ENCODE measurements at regions not wholly inside any gene's neighbourhood (a gene's known extent, or its start where the extent isn't known, plus 50 kb on each side); places are given as distances from the start of the nearest gene placed in this dataset.

DNA sequence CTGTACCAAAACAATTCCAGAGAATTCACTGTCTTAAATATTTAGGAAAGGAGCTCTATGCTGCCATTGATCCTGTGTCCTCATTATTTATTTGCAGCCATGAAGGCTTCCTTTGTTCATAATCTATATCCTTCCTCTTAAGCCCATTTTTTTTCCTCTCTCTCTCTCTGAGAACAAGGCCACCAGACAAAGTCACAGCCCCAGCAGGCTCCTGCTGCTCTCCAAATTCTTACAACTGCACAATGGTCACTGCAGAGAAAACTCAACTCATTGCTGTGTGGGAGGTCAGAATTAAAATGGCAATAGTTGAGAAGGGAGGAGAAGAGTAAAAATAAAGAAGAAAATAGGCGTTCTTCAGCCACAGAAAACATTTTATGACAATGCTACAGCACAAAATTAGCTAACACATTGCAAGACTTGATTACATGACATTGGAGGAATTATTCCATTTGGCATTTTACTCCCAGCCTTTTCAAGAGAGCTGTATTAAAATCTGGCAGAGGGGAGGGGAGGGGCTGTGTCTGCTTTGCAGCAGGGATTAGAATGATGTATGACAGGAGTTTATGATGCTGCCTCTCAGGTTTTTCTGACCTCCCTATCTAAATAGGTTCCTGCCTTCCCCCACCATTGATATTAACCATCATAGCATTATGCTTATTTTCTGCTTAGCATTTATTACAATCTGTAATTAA is 399.7 kb upstream of the THBS1 start:
- in situ Hi-C loops (cut with HindIII; ENCODE audit: low pct_ligation_motif_present, low sequenced_read_pairs), result loop anchor here (25.0 kb wide), 1 partner anchor 181 kb away; no protein-coding TSS in a partner anchor
- Histone ChIP-seq H3K27ac (no peak overlapping the region), H3K27me3 (replicated peaks) (no peaks in the 10 kb centered on the region), H3K36me3 (replicated peaks) (no peaks in the 10 kb centered on the region), H3K4me3 (ENCODE audit: low read depth, low read length) (no peak overlapping the region)
- DNase-seq, result no peak
- TF ChIP-seq, protein P1, sequence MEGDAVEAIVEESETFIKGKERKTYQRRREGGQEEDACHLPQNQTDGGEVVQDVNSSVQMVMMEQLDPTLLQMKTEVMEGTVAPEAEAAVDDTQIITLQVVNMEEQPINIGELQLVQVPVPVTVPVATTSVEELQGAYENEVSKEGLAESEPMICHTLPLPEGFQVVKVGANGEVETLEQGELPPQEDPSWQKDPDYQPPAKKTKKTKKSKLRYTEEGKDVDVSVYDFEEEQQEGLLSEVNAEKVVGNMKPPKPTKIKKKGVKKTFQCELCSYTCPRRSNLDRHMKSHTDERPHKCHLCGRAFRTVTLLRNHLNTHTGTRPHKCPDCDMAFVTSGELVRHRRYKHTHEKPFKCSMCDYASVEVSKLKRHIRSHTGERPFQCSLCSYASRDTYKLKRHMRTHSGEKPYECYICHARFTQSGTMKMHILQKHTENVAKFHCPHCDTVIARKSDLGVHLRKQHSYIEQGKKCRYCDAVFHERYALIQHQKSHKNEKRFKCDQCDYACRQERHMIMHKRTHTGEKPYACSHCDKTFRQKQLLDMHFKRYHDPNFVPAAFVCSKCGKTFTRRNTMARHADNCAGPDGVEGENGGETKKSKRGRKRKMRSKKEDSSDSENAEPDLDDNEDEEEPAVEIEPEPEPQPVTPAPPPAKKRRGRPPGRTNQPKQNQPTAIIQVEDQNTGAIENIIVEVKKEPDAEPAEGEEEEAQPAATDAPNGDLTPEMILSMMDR (IDR thresholded peaks at IDR 0.05; ENCODE audit: low read depth, low read length, missing control alignments), result no peak

DNA sequence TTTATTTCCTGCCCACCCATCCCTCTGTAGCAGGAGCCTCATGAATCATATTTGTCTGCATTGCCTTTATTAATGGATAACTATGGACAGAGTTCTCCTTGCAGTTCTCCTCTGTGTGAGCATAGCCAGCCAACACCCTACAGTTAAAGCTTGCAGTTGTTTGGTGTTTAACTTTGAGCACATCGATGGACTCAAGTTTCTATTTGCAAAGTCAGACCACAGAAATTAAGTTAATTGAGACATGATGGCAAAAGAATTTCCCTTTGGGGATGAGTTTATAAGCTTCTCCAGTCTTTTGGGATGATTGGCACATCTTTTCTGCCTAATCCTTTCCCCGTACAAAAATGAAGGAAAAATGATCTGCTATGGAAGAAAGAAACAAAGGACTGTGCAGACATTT is 398.9 kb upstream of the THBS1 start:
- in situ Hi-C loops (cut with HindIII; ENCODE audit: low pct_ligation_motif_present, low sequenced_read_pairs), result loop anchor here (25.0 kb wide), 1 partner anchor 180 kb away; no protein-coding TSS in a partner anchor
- Histone ChIP-seq H3K27ac (no peak overlapping the region), H3K4me3 (ENCODE audit: low read depth, low read length) (no peak overlapping the region), H3K27me3 (replicated peaks) (no peaks in the 10 kb centered on the region), H3K36me3 (replicated peaks) (no peaks in the 10 kb centered on the region)
- DNase-seq, result no peak
- TF ChIP-seq, protein P1 (IDR thresholded peaks at IDR 0.05; ENCODE audit: low read depth, low read length, missing control alignments), result no peak

DNA sequence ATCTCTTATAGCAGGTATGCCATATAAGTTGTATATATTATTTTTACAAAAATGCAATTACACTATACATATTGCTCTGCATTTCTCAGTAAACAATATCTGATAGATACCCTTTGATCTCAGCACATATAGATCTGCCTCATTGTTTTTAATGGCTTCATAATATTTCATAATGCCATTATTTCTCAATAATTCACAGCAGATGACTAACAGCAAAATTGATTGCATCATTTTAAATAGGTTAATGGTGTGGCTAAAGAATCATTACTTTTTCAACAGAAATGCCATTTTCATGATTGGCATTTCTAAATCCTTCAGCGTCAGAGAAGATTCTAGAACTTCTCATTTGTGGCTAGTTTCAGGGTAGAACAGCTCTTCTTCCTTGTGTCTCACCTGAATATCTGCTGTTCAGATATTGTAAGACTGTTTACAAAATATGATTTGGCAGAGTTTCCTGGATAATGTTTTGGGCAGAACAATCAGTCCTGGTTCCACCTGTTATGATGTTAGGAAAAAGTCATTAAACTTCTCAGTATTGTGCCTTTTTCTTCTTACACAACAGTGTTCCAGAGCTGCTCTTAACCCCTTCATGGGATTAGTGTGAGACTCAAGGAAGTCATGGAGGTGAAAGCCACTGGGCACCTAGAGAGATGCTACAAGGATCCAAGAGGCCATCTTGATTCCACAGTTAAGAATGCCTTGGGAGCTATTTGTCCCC is 397.6 kb upstream of the THBS1 start:
- Histone ChIP-seq H3K27me3 (replicated peaks) (no peaks in the 10 kb centered on the region), H3K36me3 (replicated peaks) (no peaks in the 10 kb centered on the region), H3K27ac (no peak overlapping the region), H3K4me3 (ENCODE audit: low read depth, low read length) (no peak overlapping the region)
- DNase-seq, result no peak
- TF ChIP-seq, protein P1 (IDR thresholded peaks at IDR 0.05; ENCODE audit: low read depth, low read length, missing control alignments), result no peak
- in situ Hi-C loops (cut with HindIII; ENCODE audit: low pct_ligation_motif_present, low sequenced_read_pairs), result loop anchor here (25.0 kb wide), 1 partner anchor 179 kb away; no protein-coding TSS in a partner anchor

DNA sequence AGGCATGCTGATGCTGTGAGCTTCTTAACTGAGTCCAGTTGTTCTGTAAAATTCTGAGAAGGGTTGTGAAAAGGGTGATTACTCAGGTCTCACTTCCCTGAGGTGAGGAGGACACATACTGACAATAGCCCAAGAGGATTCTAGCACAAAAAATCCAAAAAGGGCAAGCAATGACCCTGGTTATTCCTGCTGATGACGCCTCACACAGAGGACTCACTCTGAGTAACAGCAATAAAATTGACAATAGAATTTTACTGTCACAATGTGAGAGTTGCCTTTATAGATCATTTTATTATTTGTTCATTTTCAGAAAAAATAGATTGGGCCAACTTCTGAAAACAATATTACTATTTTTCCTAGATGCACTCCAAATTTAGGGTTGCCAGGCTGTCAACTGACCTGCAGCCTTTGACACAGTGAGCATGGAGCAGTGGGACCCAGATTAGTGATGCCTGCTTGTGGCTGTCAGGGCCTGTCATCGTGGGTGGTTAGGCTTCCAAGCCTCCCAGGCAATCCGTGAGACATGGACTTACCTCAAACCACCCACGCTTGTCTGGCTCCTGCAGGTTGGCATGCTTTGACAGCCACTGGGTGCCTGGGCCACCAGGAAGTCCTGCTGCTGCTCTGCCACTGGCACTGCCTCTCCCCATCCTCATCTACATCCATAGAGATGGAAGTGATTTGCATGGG is 396.0 kb upstream of the THBS1 start:
- H3K36me3 ChIP-seq (replicated peaks), result no peaks in the 10 kb centered on the region
- TF ChIP-seq, protein P1 (IDR thresholded peaks at IDR 0.05; ENCODE audit: low read depth, low read length, missing control alignments), result no peak
- no peak for DNase-seq
- no peaks in the 10 kb centered on the region for H3K27me3 ChIP-seq (replicated peaks)
- in situ Hi-C loops (cut with HindIII; ENCODE audit: low pct_ligation_motif_present, low sequenced_read_pairs), result loop anchor here (25.0 kb wide), 1 partner anchor 177 kb away; no protein-coding TSS in a partner anchor
- no peak overlapping the region for H3K27ac ChIP-seq
- no peak overlapping the region for H3K4me3 ChIP-seq (ENCODE audit: low read depth, low read length)

DNA sequence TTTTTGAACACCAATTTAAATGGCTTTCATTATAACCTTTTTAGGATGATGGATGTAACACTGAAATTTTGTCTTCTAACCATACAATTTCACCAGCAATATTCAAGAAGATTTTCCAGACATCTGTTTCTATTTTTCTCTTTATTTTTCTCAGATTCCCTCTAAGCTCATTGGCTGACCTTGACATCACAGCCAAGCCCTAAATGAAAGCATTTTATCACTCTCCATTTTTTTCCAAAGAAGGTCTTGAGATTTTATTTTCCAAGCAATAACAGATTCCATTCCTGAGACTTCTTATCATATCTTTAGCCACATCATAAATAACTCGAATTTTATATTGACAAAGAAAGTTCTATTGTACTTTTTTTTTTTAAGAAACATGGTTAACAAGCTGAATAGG is 392.6 kb upstream of the THBS1 start:
- H3K27ac ChIP-seq, result peak overlapping the region; percentile 17

More for the DNA sequence above, 392.6 kb upstream of the THBS1 start:
- Histone ChIP-seq H3K27me3 (replicated peaks) (no peaks in the 10 kb centered on the region), H3K4me3 (ENCODE audit: low read depth, low read length) (no peak overlapping the region), H3K36me3 (replicated peaks) (no peaks in the 10 kb centered on the region)
- TF ChIP-seq, protein P1 (IDR thresholded peaks at IDR 0.05; ENCODE audit: low read depth, low read length, missing control alignments), result no peak
- in situ Hi-C loops (cut with HindIII; ENCODE audit: low pct_ligation_motif_present, low sequenced_read_pairs), result loop anchor here (25.0 kb wide), 1 partner anchor 174 kb away; no protein-coding TSS in a partner anchor
- DNase-seq, result no peak

Data from brain microvascular endothelial cell (primary cell).